Type B pancreatic cell (in vitro differentiated cells): ENCODE measurements at regions not wholly inside any gene's neighbourhood (a gene's known extent, or its start where the extent isn't known, plus 50 kb on each side); places are given as distances from the start of the nearest gene placed in this dataset.
"Not testable (repeated sequence)": the region's sequence is repeated elsewhere in the genome, so short reads cannot be mapped to it uniquely, and the experiment has no call there.

Experiments used
- DNase-seq: peaks from one replicate; pipeline ENCODE4 v3.0.0; 2021; ENCODE audit warnings: mixed read lengths; ENCODE audit not compliant: unreplicated experiment; ENCODE audit errors: extremely low spot score
- H3K27ac Mint-ChIP-seq: 2 replicates; pipeline ENCODE4 v1.8.0; 2021; ENCODE audit warnings: mild to moderate bottlenecking, mixed read lengths
- H3K27me3 Mint-ChIP-seq: 2 replicates; pipeline ENCODE4 v1.8.0; 2021; ENCODE audit warnings: mixed read lengths
- H3K36me3 Mint-ChIP-seq: 2 replicates; pipeline ENCODE4 v1.8.0; 2021; ENCODE audit warnings: mixed read lengths
- H3K4me1 Mint-ChIP-seq: one replicate; pipeline ENCODE4 v1.8.0; 2021; ENCODE audit warnings: mixed read lengths; ENCODE audit not compliant: unreplicated experiment
- H3K4me3 Mint-ChIP-seq: 2 replicates; pipeline ENCODE4 v1.8.0; 2021; ENCODE audit warnings: mild to moderate bottlenecking, mixed read lengths
- H3K9me3 Mint-ChIP-seq: 2 replicates; pipeline ENCODE4 v1.8.0; 2021; ENCODE audit warnings: mixed read lengths
- TF ChIP-seq, protein P1 (sequence below): fragments of 200-600 bp; sonication (generic); conservative IDR thresholded peaks from 2 replicates; pipeline ENCODE4 v1.5.0; 2021; ENCODE audit warnings: antibody characterized with exemption, mild to moderate bottlenecking

DNA sequence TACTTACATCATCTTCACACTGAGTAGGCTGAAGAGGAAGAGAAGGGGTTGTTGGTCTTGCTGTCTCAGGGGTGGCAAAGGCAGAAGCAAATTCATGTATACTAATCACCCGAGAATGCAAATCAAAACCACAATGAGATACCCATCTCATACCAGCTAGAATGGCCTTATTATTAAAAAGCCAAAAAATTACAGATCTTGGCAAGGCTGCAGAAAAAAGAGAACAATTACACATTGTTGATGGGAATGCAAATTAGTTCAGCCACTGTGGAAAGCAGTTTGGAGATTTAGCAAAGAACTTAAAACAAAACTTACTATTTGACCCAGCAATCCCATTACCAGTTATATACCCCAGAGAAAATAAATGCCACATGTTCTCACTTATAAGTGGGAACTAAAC lies 154.9 kb downstream of the SEC23A start:
- Mint-ChIP-seq H3K4me3 (no peak overlapping the region), H3K27ac (no peak overlapping the region), H3K4me1 (no peaks in the 10 kb centered on the region), H3K36me3 (no peaks in the 10 kb centered on the region), H3K9me3 (no peaks in the 10 kb centered on the region), H3K27me3 (no peaks in the 10 kb centered on the region)
- TF ChIP-seq, protein P1, sequence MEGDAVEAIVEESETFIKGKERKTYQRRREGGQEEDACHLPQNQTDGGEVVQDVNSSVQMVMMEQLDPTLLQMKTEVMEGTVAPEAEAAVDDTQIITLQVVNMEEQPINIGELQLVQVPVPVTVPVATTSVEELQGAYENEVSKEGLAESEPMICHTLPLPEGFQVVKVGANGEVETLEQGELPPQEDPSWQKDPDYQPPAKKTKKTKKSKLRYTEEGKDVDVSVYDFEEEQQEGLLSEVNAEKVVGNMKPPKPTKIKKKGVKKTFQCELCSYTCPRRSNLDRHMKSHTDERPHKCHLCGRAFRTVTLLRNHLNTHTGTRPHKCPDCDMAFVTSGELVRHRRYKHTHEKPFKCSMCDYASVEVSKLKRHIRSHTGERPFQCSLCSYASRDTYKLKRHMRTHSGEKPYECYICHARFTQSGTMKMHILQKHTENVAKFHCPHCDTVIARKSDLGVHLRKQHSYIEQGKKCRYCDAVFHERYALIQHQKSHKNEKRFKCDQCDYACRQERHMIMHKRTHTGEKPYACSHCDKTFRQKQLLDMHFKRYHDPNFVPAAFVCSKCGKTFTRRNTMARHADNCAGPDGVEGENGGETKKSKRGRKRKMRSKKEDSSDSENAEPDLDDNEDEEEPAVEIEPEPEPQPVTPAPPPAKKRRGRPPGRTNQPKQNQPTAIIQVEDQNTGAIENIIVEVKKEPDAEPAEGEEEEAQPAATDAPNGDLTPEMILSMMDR: no peak
- DNase-seq: no peak

DNA sequence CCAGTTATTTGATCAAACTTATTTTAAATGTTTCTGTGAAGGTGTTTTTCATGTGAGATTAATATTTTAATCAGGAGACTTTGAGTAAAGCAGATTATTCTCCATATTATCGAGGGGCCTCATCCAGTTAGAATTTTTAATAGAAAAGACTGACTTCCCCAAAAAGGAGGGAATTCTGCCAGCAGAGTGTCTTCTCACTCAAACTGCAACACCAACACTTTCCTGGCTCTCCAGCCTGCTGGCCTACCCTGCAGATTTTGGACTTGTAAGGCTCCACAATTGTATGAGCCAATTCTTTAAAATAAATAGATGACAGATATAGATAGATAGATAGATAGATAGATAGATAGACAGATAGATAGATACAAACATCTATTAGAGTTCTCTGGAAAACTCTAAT lies 155.7 kb downstream of the SEC23A start:
- Mint-ChIP-seq H3K4me3 (no peak overlapping the region), H3K4me1 (no peaks in the 10 kb centered on the region), H3K27me3 (no peaks in the 10 kb centered on the region), H3K9me3 (no peaks in the 10 kb centered on the region), H3K27ac (no peak overlapping the region), H3K36me3 (no peaks in the 10 kb centered on the region)
- no peak for DNase-seq
- TF ChIP-seq, protein P1: no peak

DNA sequence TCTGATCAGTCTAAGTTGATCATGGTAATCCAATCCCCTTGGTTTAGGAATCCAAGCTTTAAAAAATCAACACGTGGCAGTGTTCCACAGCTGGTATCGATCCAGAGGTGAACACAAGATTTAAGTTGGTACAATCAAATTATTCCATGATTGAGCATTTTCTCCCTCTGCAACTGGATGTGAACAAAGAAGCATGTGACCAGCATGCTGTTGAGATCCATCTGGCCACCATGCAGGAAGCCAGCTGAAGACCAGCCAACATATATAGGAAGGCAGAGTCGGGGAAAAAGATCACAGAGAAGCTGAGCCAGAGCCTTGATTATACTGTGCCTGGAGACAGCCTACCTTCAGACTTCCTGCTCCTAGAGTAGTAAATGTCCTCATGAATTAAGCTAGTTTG lies 158.3 kb downstream of the SEC23A start:
- Mint-ChIP-seq H3K27me3 (no peaks in the 10 kb centered on the region), H3K9me3 (no peaks in the 10 kb centered on the region), H3K4me1 (no peaks in the 10 kb centered on the region), H3K36me3 (no peaks in the 10 kb centered on the region), H3K27ac (no peak overlapping the region), H3K4me3 (no peak overlapping the region)
- no peak for DNase-seq
- TF ChIP-seq, protein P1: no peak

DNA sequence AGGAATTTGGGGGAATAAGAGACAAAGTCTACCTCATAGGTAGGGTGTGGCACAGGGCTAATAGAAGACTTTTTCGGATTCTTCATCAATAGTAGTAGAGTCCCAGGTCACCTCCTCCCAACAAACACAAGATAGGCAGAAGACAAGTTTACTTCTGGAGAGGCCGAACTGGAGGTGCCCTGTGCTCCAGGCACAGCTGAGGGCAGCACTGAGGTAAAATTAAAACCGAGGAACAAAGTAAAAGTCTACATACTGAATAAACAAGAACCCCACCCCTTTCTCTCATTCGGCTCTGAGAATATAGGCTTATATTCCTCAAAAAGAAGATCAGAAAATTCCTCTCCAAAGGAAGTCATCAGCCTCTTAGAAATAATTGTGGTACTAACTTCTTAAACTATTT lies 161.5 kb downstream of the SEC23A start:
- H3K9me3 Mint-ChIP-seq: no peaks in the 10 kb centered on the region
- no peak overlapping the region for H3K4me3 Mint-ChIP-seq
- H3K27me3 Mint-ChIP-seq: no peaks in the 10 kb centered on the region
- no peaks in the 10 kb centered on the region for H3K4me1 Mint-ChIP-seq
- H3K27ac Mint-ChIP-seq: no peak overlapping the region
- no peak for DNase-seq
- TF ChIP-seq, protein P1: no peak
- no peaks in the 10 kb centered on the region for H3K36me3 Mint-ChIP-seq

DNA sequence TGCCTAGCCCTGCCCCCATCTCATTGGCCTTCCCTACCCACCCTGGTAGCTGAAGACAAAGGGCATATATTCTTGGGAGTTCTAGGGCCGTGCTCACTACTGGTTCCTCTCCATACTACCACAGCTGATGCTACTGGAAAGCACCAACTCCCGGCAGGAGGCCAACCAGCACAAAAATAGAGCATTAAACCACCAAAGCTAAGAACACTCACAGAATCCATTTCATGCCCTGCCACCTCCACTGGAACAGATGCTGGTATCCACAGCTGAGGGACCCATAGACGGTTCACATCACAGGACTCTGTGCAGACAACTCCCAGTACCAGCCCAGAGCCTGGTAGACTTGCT lies 170.4 kb downstream of the SEC23A start:
- H3K9me3 Mint-ChIP-seq, H3K27ac Mint-ChIP-seq, DNase-seq, H3K27me3 Mint-ChIP-seq, H3K4me1 Mint-ChIP-seq, H3K4me3 Mint-ChIP-seq, H3K36me3 Mint-ChIP-seq: not testable (repeated sequence)

DNA sequence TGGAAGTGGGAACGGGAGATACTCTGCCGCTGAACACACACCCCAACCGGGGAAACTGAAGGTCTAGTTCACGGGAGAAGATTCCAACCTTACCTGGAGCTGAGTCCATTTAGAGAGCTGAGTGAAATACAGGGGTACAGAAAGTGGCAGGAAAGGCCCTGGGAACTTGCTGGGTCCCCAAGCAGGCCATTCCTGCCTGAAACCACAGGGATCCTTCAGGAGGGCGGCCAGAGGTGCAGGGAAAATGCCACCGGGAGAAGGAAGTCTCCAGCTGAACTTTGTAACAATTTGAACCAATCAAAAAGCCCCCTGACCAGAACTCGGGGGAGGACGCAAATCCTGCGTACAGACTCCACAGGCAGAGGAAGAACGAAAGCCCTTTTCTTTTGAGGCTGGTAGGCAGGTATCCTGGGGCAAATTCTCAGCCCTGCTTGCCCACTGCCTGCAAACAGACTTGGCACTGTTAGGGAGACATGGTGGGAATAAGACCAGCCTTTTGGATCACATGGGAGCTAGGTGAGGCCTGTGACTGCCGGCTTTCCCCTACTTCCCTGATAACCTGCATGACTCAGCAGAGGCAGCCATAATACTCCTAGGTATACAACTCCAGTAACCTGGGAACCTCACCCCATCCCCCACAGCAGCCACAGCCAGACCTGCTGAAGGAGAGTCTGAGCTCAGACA lies 170.9 kb downstream of the SEC23A start:
- no peaks in the 10 kb centered on the region for H3K36me3 Mint-ChIP-seq
- no peak overlapping the region for H3K4me3 Mint-ChIP-seq
- TF ChIP-seq, protein P1: no peak
- H3K9me3 Mint-ChIP-seq: peaks cover 5% of the 10 kb centered on the region
- H3K4me1 Mint-ChIP-seq: peaks cover 9% of the 10 kb centered on the region
- no peak for DNase-seq
- no peak overlapping the region for H3K27ac Mint-ChIP-seq
- no peaks in the 10 kb centered on the region for H3K27me3 Mint-ChIP-seq
